ENCODE measurements at regions not wholly inside any gene's neighbourhood (a gene's known extent, or its start where the extent isn't known, plus 50 kb on each side); places are given as distances from the start of the nearest gene placed in this dataset.

DNA sequence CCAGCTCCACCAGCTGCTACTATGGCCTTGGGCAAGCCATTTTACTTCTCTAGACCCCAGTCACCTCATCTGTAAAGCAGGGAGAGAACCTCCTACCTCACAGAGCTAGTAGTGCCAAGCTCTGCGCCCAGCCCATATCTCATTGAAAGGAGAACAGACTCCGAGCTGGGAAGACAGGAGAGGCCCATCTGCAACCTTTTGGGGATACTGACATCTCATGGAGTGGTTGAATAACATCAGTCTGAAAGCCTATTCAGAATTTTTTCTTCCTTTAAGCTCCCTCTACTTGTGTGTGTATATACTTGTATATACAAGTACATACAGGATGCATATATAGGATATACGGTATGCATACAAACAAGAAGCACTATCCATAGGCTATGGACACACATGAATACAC lies 279.5 kb upstream of the POU3F1 start:
- Histone ChIP-seq H3K4me1 (ENCODE audit: control insufficient read depth, insufficient read depth, low read length, poor library complexity, severe bottlenecking) (no peaks in the 10 kb centered on the region), H3K9me3 (ENCODE audit: control insufficient read depth, low read length) (no peaks in the 10 kb centered on the region), H3K36me3 (ENCODE audit: control insufficient read depth, insufficient read depth, low read length) (no peaks in the 10 kb centered on the region), H3K27ac (ENCODE audit: low read depth, low read length, severe bottlenecking) (no peak overlapping the region), H3K4me3 (ENCODE audit: extremely low read depth, insufficient read depth, low read length, poor library complexity, severe bottlenecking) (no peak overlapping the region)
- 0% methylated on average over 2 of the region's 3 CpGs for WGBS, 2 experiments (ENCODE audit: insufficient coverage in 2 of 2)

GRCh38 chr1:38312753-38313152 lies 266.2 kb upstream of the POU3F1 start:
- H3K9me3 ChIP-seq (ENCODE audit: control insufficient read depth, low read length): no peaks in the 10 kb centered on the region
- WGBS, 2 experiments (ENCODE audit: insufficient coverage in 2 of 2): 100% methylated on average over 1 of the region's 2 CpGs; no CpG with 5 or more reads in 1 of the 2 experiments

DNA sequence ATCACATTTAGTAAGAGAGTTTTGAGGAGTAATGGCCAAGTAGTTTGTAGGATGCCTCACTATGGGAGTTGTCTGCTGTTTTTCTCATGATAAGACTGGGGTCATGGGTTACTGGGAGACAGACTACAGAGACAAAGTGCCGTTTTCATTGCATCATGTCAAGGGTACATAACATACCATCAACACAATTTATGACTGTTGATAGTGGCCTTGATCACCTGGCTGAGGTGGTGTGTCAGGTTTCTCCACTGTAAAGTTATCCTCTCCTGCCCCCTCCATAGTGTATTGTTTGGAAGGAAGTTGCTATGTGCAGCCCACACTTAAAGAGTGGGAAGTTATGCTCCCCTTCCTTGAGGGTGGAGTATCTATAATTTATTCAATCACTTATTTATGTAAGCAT lies 263.5 kb upstream of the POU3F1 start:
- H3K36me3 ChIP-seq (ENCODE audit: control insufficient read depth, insufficient read depth, low read length): no peaks in the 10 kb centered on the region
- H3K27ac ChIP-seq (ENCODE audit: low read depth, low read length, severe bottlenecking): no peak overlapping the region
- no peaks in the 10 kb centered on the region for H3K4me1 ChIP-seq (ENCODE audit: control insufficient read depth, insufficient read depth, low read length, poor library complexity, severe bottlenecking)
- no peaks in the 10 kb centered on the region for H3K9me3 ChIP-seq (ENCODE audit: control insufficient read depth, low read length)
- WGBS, 2 experiments (ENCODE audit: insufficient coverage in 2 of 2): no CpG with 5 or more reads among the region's 1 CpG
- no peak overlapping the region for H3K4me3 ChIP-seq (ENCODE audit: extremely low read depth, insufficient read depth, low read length, poor library complexity, severe bottlenecking)

More at GRCh38 chr1:38312753-38313152, 266.2 kb upstream of the POU3F1 start:
- H3K4me1 ChIP-seq (ENCODE audit: control insufficient read depth, insufficient read depth, low read length, poor library complexity, severe bottlenecking): no peaks in the 10 kb centered on the region
- H3K4me3 ChIP-seq (ENCODE audit: extremely low read depth, insufficient read depth, low read length, poor library complexity, severe bottlenecking): no peak overlapping the region
- H3K27ac ChIP-seq (ENCODE audit: low read depth, low read length, severe bottlenecking): no peak overlapping the region
- H3K36me3 ChIP-seq (ENCODE audit: control insufficient read depth, insufficient read depth, low read length): no peaks in the 10 kb centered on the region

DNA sequence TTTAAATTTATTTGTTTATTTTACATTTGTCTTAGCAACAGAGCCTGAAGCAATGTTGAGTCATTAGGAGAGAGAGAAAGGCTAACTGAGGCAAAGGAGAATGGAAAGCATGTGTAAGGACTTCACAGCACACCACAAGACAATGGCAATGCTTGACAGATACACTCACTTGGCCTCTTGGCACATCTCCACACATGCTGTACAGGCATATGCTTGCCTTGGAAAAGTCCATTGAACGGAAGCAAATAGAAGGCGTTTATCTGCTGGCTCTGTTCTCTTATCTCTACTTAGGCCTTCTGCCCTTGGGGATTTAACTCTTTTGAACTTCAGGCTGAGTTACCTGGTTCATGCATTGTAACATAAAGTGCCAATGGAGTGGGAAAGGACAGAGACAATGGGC lies 262.2 kb upstream of the POU3F1 start:
- 93 to 100% methylated on average over 2 of the region's 2 CpGs for WGBS, 2 experiments (ENCODE audit: insufficient coverage in 2 of 2)
- Histone ChIP-seq H3K27ac (ENCODE audit: low read depth, low read length, severe bottlenecking) (no peak overlapping the region), H3K4me1 (ENCODE audit: control insufficient read depth, insufficient read depth, low read length, poor library complexity, severe bottlenecking) (no peaks in the 10 kb centered on the region), H3K36me3 (ENCODE audit: control insufficient read depth, insufficient read depth, low read length) (no peaks in the 10 kb centered on the region), H3K4me3 (ENCODE audit: extremely low read depth, insufficient read depth, low read length, poor library complexity, severe bottlenecking) (no peak overlapping the region), H3K9me3 (ENCODE audit: control insufficient read depth, low read length) (no peaks in the 10 kb centered on the region)

DNA sequence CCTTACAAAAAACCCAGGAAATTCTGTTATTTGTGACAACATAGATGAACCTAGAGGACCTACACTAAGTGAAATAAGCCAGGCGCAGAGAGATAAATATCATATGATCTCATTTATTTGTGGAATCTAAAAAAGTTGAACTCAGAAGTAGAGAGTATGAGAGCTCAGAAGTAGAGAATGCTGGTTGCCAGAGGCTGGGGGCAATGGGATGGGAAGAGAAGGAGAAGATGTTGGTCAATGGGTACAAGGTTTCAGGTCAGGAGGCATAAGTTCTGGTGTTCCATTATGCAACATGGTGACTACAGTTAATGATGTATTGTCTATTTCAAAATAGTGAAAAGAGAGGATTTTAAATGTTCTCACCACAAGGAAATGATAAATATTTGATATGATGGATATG lies 259.1 kb upstream of the POU3F1 start:
- Histone ChIP-seq H3K4me3 (ENCODE audit: extremely low read depth, insufficient read depth, low read length, poor library complexity, severe bottlenecking) (no peak overlapping the region), H3K9me3 (ENCODE audit: control insufficient read depth, low read length) (no peaks in the 10 kb centered on the region), H3K4me1 (ENCODE audit: control insufficient read depth, insufficient read depth, low read length, poor library complexity, severe bottlenecking) (no peaks in the 10 kb centered on the region), H3K36me3 (ENCODE audit: control insufficient read depth, insufficient read depth, low read length) (no peaks in the 10 kb centered on the region), H3K27ac (ENCODE audit: low read depth, low read length, severe bottlenecking) (no peak overlapping the region)
- no CpG with 5 or more reads among the region's 1 CpG for WGBS, 2 experiments (ENCODE audit: insufficient coverage in 2 of 2)

GRCh38 chr1:38303843-38304242 lies 257.2 kb upstream of the POU3F1 start:
- H3K36me3 ChIP-seq (ENCODE audit: control insufficient read depth, insufficient read depth, low read length): no peaks in the 10 kb centered on the region
- no peaks in the 10 kb centered on the region for H3K4me1 ChIP-seq (ENCODE audit: control insufficient read depth, insufficient read depth, low read length, poor library complexity, severe bottlenecking)
- H3K27ac ChIP-seq (ENCODE audit: low read depth, low read length, severe bottlenecking): no peak overlapping the region
- no CpG with 5 or more reads among the region's 1 CpG for WGBS, 2 experiments (ENCODE audit: insufficient coverage in 2 of 2)
- no peaks in the 10 kb centered on the region for H3K9me3 ChIP-seq (ENCODE audit: control insufficient read depth, low read length)
- H3K4me3 ChIP-seq (ENCODE audit: extremely low read depth, insufficient read depth, low read length, poor library complexity, severe bottlenecking): no peak overlapping the region

- WGBS, 2 experiments (ENCODE audit: insufficient coverage in 2 of 2): 77 to 79% methylated on average over 6 of the region's 7 CpGs
- H3K4me1 ChIP-seq (ENCODE audit: control insufficient read depth, insufficient read depth, low read length, poor library complexity, severe bottlenecking): no peaks in the 10 kb centered on the region
- H3K27ac ChIP-seq (ENCODE audit: low read depth, low read length, severe bottlenecking): no peak overlapping the region
- no peak overlapping the region for H3K4me3 ChIP-seq (ENCODE audit: extremely low read depth, insufficient read depth, low read length, poor library complexity, severe bottlenecking)
- no peaks in the 10 kb centered on the region for H3K36me3 ChIP-seq (ENCODE audit: control insufficient read depth, insufficient read depth, low read length)
- no peaks in the 10 kb centered on the region for H3K9me3 ChIP-seq (ENCODE audit: control insufficient read depth, low read length)
Observed at GRCh38 chr1:38301040-38301439, 254.4 kb upstream of the POU3F1 start.

DNA sequence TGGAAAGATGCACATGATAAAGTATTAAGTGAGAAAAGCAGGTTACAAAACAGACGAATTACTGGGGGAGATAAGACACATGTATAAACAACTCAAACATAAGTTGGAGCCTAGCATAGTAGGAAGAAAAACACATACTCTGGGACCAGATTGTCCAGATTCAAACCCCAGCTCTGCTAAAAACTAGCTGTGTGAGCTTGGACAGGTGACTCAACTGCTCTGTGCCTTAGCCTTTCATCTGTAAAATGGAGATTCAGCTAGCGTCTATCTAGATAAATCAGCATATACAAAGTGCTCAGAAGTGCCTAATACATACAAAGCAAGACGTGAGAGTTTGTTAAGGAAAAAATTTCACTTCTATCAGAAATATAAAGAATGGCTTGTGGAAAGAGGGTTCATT lies 254.0 kb upstream of the POU3F1 start:
- Histone ChIP-seq H3K27ac (ENCODE audit: low read depth, low read length, severe bottlenecking) (no peak overlapping the region), H3K4me3 (ENCODE audit: extremely low read depth, insufficient read depth, low read length, poor library complexity, severe bottlenecking) (no peak overlapping the region), H3K9me3 (ENCODE audit: control insufficient read depth, low read length) (no peaks in the 10 kb centered on the region), H3K36me3 (ENCODE audit: control insufficient read depth, insufficient read depth, low read length) (no peaks in the 10 kb centered on the region), H3K4me1 (ENCODE audit: control insufficient read depth, insufficient read depth, low read length, poor library complexity, severe bottlenecking) (no peaks in the 10 kb centered on the region)
- no CpG with 5 or more reads among the region's 3 CpGs for WGBS, 2 experiments (ENCODE audit: insufficient coverage in 2 of 2)

GRCh38 chr1:38297842-38298241 lies 251.2 kb upstream of the POU3F1 start:
- WGBS, 2 experiments (ENCODE audit: insufficient coverage in 2 of 2): 87 to 94% methylated on average over 3 of the region's 5 CpGs

GRCh38 chr1:38297246-38297645 lies 250.7 kb upstream of the POU3F1 start:
- H3K4me1 ChIP-seq (ENCODE audit: control insufficient read depth, insufficient read depth, low read length, poor library complexity, severe bottlenecking): no peaks in the 10 kb centered on the region
- 93% methylated on average over 2 of the region's 5 CpGs; no CpG with 5 or more reads in 1 of the 2 experiments for WGBS, 2 experiments (ENCODE audit: insufficient coverage in 2 of 2)

More at GRCh38 chr1:38297842-38298241, 251.2 kb upstream of the POU3F1 start:
- Histone ChIP-seq H3K4me1 (ENCODE audit: control insufficient read depth, insufficient read depth, low read length, poor library complexity, severe bottlenecking) (no peaks in the 10 kb centered on the region), H3K9me3 (ENCODE audit: control insufficient read depth, low read length) (no peaks in the 10 kb centered on the region), H3K36me3 (ENCODE audit: control insufficient read depth, insufficient read depth, low read length) (no peaks in the 10 kb centered on the region), H3K27ac (ENCODE audit: low read depth, low read length, severe bottlenecking) (no peak overlapping the region), H3K4me3 (ENCODE audit: extremely low read depth, insufficient read depth, low read length, poor library complexity, severe bottlenecking) (no peak overlapping the region)

GRCh38 chr1:38296047-38296446 lies 249.5 kb upstream of the POU3F1 start:
- Histone ChIP-seq H3K4me3 (ENCODE audit: extremely low read depth, insufficient read depth, low read length, poor library complexity, severe bottlenecking) (no peak overlapping the region), H3K4me1 (ENCODE audit: control insufficient read depth, insufficient read depth, low read length, poor library complexity, severe bottlenecking) (no peaks in the 10 kb centered on the region), H3K27ac (ENCODE audit: low read depth, low read length, severe bottlenecking) (no peak overlapping the region), H3K9me3 (ENCODE audit: control insufficient read depth, low read length) (no peaks in the 10 kb centered on the region), H3K36me3 (ENCODE audit: control insufficient read depth, insufficient read depth, low read length) (no peaks in the 10 kb centered on the region)
- WGBS, 2 experiments (ENCODE audit: insufficient coverage in 2 of 2): 84 to 94% methylated on average over 6 to 8 of the region's 10 CpGs

More at GRCh38 chr1:38297246-38297645, 250.7 kb upstream of the POU3F1 start:
- H3K27ac ChIP-seq (ENCODE audit: low read depth, low read length, severe bottlenecking): no peak overlapping the region
- no peaks in the 10 kb centered on the region for H3K36me3 ChIP-seq (ENCODE audit: control insufficient read depth, insufficient read depth, low read length)
- no peaks in the 10 kb centered on the region for H3K9me3 ChIP-seq (ENCODE audit: control insufficient read depth, low read length)
- no peak overlapping the region for H3K4me3 ChIP-seq (ENCODE audit: extremely low read depth, insufficient read depth, low read length, poor library complexity, severe bottlenecking)
